ENCODE measurements at regions not wholly inside any gene's neighbourhood (a gene's known extent, or its start where the extent isn't known, plus 50 kb on each side); places are given as distances from the start of the nearest gene placed in this dataset.

DNA sequence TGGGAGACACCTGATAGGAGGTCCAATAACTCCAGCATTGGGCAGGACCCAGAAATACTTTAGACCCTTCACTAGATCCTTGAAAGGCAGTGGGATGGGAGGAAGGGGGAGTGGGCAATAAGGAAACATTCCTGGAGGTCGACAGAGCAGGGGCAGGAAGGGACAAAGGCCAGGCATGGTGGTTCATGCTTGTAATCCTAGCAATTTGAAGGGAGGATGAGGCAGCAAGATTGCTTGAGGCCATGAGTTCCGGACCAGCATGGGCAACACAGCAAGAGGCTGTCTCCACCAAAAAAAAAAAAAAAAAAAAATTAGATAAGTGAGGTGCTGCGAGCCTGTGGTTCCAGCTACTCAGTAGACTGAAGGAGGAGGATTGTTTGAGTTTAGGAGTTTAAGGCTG, 134.9 kb downstream of the JCAD start:
- DNase-seq (ENCODE audit: low spot score), result no peak

DNA sequence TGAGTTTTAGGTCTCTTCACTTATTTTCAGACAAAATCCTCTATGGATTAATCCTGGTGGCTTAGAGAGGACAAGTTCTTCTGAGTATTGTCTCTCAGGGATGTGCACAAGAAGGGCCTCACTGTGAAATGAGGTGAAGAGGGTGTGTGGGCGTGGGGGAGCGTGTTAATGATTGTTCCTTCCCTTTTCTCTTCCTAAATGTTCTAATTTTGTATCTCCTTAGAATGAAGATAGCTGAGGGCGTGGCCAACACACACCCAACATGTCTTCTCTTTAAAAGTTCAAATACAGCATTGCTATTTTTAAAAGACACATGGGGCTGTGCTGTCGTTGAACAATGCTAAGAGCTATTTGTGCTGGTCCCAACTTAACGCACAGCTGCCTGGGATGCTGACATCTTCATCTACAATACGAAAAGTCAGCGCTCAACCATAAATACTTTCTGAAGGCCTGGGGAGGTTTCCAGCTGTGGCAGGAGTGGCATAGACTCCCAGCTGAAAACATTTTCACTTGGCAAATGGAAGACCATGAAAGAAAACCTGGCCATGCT, 135.9 kb downstream of the JCAD start:
- no peak for DNase-seq (ENCODE audit: low spot score)

DNA sequence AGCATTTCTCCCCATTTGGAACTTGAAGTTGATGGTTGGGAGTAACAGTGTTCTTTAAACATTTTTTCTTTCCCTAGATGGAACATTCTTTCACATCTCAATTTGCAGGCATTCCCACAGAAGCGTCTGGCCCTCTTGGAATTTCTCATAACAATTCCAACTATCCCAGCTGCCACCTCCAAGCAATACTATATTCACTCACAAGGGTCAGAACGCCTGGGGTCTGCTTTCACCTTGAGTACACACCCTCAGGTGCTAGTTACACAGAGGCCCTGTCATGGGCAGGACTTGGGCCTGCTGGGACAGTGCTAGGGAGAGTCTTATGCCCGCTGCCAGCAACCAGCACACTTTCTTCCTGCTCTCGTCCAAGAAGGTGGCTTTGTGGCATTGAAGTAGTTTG, 136.5 kb downstream of the JCAD start:
- no peak for DNase-seq (ENCODE audit: low spot score)

DNA sequence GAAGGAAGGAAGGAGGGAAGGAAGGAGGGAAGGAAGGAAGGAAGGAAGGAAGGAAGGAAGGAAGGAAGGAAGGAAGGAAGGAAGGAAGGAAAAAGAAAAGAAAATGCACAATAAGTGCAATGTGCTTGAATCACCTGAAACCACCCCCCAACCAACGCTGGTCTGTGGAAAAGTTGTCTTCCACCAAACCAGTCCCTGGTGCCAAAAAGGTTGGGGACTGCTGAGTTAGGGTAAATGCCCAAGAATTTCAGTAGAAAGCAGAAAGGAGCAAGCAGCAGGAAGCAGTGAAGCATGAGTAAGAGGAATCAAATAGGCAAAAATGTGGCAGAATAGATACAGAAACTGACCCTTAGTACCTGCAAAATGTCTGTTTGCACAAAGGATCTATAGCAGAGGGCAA, 137.2 kb downstream of the JCAD start:
- no peak for DNase-seq (ENCODE audit: low spot score)

DNA sequence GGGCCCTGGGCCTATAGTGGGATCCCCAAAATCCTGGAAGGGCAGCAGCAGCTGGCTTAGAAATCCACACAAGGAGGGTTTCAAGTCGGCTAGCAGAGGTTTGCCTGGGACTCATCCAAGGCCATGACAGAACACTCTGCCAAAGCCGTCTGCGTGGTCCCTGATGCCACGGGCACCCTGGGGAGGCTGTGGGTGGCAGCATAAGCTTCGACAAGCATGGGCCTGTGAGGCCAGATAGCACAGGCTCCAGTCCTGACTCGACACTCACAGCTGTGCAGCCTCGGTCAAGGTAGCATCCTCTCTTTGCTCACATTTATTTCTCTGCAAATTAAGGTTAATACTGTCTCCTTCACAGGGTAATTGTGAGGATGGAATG, 138.3 kb downstream of the JCAD start:
- no peak for DNase-seq (ENCODE audit: low spot score)

DNA sequence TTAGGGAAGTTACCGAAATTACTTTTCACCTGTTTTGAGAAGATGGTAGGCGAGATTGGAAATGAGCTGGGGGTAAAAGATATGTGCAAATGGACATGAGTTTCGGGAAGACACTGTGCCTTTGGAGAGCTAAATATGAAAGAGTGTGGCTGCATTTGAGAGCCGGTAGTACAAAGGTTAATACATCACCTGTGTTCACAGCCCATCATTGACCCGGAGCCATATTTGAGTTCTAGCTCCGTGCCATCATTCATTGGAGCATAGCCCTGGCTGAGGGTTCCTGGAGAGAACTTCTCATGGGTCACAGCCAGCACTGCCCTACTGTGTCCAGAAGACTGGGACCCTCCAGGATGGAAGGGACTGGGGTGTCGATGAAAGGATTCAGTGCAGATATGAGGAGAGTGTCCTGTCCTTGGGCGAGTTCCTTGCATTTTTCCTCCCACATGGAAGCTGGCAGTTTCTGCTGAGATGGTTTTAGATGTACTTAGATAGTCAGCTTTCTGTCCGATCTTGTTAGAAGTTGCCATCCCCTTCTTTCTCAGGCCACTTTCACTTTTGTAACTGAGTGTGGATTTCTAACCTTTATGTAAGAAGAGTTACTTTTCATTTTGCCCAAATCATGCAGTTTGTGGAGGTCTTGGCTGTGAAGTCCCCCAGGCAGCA, 138.8 kb downstream of the JCAD start:
- DNase-seq (ENCODE audit: low spot score), result peak; percentile 10

DNA sequence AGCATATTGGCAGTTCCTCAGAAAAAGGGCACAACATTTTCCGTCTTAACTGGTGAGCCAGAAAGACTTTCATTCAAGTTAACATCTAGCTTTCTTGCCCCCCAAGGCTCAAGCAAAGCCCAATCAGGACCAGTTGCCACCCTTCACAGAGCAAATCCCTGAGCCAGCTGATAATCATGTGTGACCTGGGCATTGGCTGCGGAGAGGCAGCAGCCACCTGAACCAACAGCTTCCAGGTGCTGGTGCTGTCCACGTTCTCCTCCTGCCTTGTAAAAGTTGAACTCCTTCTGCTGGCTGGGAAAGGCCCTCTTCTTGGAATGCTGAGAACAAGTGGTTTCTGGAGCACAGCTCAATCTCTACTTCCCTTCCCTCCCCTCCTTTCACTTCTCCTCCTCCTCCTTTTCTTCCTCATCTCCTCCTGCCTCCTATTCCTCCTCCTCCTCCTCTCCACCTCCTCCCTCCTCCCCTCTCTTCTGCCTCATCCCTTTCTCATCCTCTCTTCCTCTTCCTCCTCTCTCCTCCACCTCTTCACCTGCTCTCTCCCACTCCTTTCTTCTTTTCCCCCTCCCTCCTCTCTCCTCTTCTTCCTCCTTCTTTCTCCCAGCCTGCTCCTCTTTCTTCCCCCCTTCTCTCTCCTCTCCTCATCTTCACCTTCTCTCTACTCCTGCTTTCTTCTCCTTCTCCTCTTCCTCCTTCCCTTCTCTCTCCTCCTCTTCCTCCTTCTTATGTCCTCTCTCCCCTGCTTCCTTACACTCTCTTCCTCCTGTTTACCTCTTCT, 140.6 kb downstream of the JCAD start:
- DNase-seq (ENCODE audit: low spot score), result no peak

DNA sequence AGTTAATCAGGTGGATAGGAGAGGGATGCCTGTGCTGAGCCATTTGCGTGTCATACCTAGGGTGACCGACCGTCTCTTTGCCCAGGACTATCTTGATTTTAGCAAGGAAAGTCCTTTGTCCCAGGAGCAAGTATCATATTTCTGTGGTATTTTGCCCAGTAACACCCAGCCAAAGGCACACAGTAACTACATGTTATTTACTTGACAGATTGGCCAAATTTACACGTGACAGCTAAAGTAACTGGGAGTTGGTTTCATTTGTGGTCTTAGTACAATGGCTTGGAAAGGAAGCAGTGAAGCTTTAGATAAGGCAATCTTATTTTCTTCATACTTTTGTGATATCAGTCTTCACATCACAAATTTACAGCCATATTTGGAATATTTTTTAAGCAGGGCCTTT, 142.1 kb downstream of the JCAD start:
- no peak for DNase-seq (ENCODE audit: low spot score)

DNA sequence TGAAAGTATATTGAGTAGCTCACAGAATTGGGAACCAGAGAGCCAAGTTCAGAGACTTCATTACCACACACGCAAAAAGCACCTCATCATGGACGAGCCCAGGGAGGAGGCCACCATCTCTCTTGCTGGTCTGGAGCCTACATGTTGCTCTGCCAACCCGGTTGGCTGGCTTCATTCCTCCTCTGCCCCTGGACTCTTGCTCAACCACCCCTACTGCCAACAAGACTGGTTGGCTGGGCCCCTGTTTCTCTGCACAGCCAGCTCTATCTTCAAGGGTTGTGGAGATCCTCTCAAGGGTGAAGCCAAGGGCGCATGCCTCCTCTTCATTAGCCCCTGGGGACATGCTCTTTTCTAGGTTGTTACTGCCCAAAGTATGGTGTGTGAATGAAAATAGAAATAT, 142.7 kb downstream of the JCAD start:
- no peak for DNase-seq (ENCODE audit: low spot score)

DNA sequence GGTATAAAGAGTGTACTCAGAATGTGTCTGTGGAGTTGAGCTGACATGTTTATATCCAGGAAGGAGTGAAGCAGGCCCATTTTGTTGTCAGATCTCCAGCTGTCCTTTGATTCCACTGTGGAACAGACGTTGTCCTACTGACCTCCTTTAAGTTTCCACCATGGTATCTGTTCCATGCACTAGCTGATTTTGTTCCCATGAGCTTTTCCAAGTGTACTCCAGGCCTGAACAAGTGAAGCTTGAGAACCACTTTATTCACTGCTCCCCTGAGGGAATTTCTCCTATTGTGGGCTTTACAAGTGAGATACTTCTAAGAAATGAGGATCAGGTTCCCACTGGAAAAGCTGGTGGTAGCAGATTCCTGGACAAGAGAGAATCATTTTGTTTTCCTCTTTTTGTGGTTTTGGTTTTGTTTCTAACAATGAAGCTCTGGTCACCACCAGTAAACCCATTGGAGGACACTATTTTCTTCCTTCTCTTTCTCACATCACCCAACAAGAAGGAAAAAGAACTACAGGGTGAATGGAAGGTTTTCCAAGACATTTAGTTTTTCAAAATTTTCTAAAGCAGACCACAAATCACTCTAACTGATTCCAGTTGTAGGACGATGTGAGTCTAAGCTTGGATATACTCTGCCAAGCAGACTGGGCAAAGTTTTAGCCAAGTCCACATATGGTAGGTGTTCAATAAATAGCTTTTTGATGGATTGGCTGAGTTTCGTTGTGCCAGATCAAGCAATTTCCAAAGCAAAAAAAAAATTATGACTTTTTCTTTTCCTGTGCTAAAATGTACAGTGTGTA, 144.2 kb downstream of the JCAD start:
- DNase-seq (ENCODE audit: low spot score), result peak; percentile 7

DNA sequence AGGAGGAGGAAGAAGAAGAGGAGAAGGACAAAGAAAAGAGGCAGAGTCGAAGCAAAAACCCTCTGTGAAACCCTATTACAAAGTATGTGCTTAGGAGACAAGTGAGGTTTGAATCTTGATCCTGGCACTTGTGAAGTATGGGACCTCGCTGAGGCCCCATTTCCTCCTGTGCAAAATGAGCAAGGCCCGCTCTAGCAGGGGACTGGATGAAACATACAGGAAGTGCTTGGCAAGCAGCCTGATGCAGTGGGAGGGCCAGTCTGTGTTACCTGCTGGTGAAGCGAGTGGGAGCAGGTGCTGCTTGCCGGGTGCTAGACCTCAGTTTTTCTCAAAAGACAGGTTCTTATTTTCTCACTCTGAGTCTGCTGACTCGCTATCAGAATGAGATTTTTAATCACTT, 150.4 kb downstream of the JCAD start:
- DNase-seq (ENCODE audit: low spot score), result no peak

DNA sequence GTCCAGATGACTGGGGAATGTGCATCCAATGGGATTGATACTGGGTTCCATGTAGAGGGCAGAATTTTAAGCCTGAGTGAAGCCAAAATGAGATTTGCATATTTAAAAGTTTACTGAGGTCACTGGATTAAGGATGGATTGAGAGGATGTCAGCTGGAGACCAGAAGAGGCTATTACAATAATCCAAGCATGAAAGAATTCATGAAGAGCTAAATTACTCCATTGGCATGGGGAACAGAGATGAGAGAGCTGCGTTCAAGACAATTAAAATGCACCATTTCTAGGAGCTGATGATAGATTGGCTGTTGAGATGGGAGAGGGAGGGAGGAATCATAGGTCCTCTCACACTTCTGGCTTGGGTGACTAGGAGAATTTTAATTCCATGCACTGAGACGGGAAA, 158.5 kb downstream of the JCAD start:
- no peak for DNase-seq (ENCODE audit: low spot score)

DNA sequence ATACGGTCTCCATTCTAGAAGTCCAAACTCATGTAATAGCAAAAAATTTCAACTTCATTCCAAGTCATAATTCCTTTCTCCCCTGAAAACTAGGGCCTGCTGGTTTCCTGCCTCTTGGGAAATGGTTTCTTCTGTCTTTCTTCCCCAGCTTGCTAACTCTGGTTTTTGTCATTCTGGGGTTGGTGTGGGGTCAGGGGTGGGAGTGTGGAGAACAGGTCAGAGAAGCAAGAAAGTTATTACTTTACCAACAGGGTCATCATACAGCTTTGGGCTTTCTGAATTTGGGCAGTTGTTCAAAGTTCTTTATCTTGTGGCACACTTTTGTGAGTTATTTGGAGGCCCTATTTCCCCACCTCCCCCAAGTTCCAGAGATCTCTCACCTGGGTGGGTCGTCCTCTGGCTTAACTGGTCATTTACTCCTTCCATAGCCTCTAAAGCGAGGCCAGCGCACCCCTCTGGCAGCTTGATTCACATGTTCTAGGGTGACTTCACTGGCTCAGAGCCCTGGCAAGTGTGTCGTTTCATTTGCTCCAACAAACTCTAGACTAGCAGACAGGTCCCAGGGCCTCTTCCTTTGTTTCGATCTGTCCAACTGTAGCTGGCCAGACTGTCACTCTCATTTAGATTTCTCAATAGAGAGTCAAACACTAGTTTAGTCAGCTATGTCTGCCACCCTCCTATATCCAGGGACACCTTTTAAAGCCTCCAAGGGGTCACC, 161.2 kb downstream of the JCAD start:
- DNase-seq (ENCODE audit: low spot score), result no peak

DNA sequence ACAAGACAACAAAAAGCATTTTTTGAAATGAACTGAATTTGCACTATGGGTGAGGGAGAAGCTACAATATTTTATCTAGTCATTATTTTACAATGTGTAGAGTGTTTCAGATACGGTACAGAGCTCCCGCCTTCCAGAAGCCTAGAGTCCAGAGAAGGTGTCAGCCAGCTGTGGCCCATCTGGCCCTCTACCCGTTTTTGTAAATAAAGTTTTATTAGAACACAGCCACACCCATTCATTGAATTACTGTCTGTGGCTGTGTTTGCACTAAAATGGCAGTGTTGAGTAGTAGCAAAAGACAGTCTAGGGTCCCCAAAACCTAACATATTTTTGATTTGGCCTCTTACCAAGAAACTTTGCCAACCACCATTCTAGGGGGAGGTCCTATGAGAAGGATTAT, 162.0 kb downstream of the JCAD start:
- no peak for DNase-seq (ENCODE audit: low spot score)

DNA sequence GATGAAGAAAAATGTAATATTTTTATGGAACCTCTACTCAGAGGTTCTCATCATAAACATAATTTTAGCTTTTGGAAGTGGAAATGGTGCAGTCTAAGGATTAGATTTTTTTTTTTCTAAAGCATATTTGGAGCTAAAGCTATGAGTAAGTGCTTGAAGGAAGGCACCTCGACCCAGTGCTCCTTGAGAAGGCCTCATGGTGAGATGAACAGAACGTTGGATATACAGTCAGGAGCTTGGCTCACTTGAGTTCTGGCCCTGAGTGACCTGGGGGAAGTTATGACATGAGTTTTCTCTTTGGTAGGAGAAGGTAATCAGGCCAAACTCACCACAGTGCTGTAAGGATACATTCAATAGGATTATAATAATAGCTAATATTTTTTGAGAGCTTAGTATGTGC, 163.3 kb downstream of the JCAD start:
- DNase-seq (ENCODE audit: low spot score), result no peak

DNA sequence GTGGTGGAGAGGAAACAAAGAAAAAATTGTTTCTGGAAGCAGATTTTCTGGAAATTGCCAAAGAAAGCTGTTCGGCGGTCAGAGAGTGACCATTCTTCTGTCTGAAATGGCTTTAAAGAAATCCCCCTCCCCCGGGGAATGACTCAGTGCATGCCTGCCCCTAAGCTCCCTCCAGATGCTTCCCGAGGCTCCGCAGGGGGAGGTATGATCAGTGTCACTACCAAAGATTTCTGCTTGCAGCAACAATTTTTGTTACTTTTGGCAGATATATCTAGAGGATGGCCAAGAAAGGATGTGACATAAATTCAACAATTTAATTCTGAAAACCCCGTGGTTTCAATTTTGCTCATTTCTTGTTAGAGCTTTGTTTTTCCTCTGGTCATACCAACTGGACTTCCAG, 163.9 kb downstream of the JCAD start:
- DNase-seq (ENCODE audit: low spot score), result peak; percentile 90

DNA sequence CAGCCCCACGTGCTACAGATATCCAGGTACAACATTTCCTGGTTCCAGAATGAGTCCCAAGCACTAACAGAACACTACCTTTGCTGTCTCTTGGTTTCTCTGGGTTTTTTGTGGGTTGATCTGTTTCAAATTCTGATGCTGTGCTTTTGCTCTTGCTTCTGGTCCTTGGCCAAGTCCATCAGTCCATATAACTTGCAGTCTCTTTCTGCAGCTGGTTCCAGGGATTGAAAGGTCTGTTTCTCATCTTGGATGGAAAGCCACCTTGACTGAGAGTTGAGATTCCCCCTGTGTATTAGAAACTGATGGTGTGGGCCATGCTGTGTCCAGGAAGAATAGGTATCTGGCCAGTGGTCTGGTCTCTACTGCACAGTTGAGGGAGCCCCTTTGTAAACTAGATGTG, 171.1 kb downstream of the JCAD start:
- no peak for DNase-seq (ENCODE audit: low spot score)

DNA sequence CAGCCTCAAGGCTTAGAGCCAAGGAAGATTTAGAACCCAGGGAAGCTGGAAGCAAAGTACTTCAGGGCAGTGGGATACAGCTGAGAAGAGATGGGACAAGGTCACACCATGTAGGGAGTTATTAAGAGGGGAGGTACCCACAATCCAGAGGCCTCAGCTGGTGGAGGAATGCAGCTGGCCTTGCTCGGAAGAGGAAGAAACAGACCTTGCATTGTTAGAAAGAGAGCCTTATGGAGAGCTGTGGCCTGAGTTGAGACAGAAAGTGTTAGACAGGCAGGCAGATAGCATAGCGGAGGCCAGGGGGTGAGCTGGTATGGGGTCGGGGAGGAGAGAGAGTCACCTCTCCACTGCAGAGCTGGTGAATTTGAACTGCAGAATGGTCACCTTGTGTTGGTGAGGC, 173.1 kb downstream of the JCAD start:
- no peak for DNase-seq (ENCODE audit: low spot score)

DNA sequence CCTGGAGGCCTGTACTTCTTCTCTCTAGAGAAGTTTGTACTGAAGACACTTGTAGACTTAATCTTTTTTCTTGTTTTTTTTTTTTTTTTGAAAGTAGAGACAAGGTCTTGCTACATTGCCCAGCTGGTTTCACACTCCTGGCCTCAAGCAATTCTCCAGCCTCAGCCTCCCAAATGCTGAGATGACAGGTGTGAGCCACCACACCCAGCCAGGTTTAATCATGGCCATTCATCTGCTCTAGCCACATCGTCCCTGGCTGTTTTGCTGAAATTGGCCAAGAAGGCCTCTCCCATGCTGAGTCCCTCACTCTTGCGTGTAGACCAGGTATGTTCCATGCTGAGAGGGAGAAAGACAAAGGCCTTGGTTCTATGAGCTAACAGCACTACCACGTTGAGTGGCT, 176.2 kb downstream of the JCAD start:
- no peak for DNase-seq (ENCODE audit: low spot score)

DNA sequence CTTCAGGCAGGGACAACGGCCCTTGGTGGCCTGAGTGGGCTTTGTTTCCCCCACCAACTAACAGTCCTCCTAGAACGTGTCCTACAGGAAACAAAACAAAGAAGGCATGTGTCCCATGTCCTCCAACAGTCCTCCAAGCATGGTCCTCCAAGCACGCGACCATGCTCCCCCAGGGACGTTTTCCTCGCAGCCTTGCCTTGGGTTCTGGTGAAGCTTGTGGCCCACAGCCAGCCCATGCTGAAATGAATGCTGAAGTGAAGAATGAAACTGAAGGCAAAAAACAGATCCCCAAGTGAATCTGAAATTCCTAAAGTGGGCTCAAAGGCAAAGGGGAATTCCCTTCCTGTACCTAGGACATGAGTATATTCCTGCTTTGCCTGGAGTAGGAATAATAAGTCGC, 176.6 kb downstream of the JCAD start:
- DNase-seq (ENCODE audit: low spot score), result no peak

DNA sequence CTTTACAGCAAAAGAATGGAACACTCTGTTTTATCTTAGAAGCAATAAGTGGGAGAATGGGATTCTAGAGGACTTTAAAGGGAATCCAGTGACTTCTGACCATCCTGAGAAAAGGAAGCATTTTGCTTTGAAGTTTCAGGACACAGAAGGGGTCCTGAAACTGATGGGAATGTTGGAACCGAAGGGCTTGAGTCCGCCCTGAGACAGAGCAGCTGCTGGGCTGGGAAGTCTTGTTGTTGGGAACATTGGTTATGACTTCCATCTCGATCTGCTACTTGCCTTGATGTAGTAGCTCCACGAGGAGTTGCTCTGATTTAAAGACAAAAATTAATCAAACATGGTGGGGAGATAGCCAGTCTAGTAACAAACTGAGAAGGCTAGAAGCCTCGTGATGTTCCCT, 177.6 kb downstream of the JCAD start:
- no peak for DNase-seq (ENCODE audit: low spot score)

DNA sequence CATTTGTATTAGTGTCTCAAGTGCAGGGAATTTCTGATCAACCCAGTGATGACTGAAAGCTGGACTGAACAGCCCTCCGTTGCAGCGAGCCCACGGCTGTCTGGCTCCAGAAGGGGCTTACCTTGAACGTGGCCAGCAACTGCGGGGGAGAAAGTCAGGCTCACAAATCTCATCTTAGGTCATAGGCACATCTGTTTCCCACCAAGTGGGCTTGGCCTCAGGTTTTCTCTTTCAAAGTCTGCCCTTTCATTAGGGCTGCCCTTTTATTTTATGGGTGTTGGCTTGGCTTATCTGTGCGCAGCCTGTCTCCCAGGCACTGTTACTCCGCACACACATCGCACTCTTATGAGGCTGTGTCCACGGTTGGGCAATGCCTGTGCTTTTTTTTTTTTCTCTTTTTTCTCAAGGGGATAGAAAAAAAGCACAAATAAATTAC, 178.0 kb downstream of the JCAD start:
- DNase-seq (ENCODE audit: low spot score), result no peak
